Upper lobe of left lung (tissue), 6 donors: ENCODE measurements at regions not wholly inside any gene's neighbourhood (a gene's known extent, or its start where the extent isn't known, plus 50 kb on each side); places are given as distances from the start of the nearest gene placed in this dataset.
A peak's percentile ranks its signal among the peaks of the same experiment; 100 is the strongest.

Experiments
- ATAC-seq, 2 donors: fragments of 200-7000 bp; cut with Tn5 transposase; one replicate each; pipeline ENCODE4 v1.9.1; 2022; ENCODE audit warnings: mild to moderate bottlenecking in 2 of 2, moderate library complexity in 2 of 2; ENCODE audit not compliant: low FRiP score in 2 of 2
- DNase-seq, 2 donors: peaks; one replicate each; pipeline ENCODE4 v3.0.0-alpha.2; 2019 to 2020
- H3K27ac ChIP-seq, 4 donors: fragments of 200-600 bp; sonication (generic); one replicate each; pipeline ENCODE4 v1.5.1; 2016 to 2019
- H3K27me3 ChIP-seq, 4 donors: fragments of 200-600 bp; sonication (generic); one replicate each; pipeline ENCODE4 v1.5.1; 2017 to 2019
- H3K36me3 ChIP-seq, 4 donors: fragments of 200-600 bp; sonication (generic); one replicate each; pipeline ENCODE4 v1.5.1; 2016 to 2019
- H3K4me1 ChIP-seq, 4 donors: fragments of 200-600 bp; sonication (generic); one replicate each; pipeline ENCODE4 v1.5.1; 2018 to 2019
- H3K4me3 ChIP-seq, 4 donors: fragments of 200-600 bp; sonication (generic); one replicate each; pipeline ENCODE4 v1.5.1; 2017 to 2019; ENCODE audit warnings: mild to moderate bottlenecking in 2 of 4, moderate library complexity in 1 of 4
- H3K9me3 ChIP-seq, 4 donors: fragments of 200-600 bp; sonication (generic); one replicate each; pipeline ENCODE4 v1.5.1; 2018 to 2019
- CTCF ChIP-seq, 6 experiments: fragments of 450-650 bp in 4 of 6; fragments of 200-600 bp in 2 of 6; sonication (generic) in 2 of 6; IDR thresholded peaks; one replicate each; pipeline ENCODE4 v1.5.1; 2016 to 2019; ENCODE audit warnings: antibody characterized with exemption in 6 of 6
- EP300 ChIP-seq, 4 donors: sonication (generic); formaldehyde crosslinking; IDR thresholded peaks; one replicate each; pipeline ENCODE4 v1.5.1; 2017; ENCODE audit warnings: antibody characterized with exemption in 4 of 4, control low read depth in 2 of 4
- POLR2A ChIP-seq, 4 donors: fragments of 450-650 bp; IDR thresholded peaks; one replicate each; pipeline ENCODE4 v1.5.1; 2016 to 2017; ENCODE audit warnings: antibody characterized with exemption in 4 of 4, mild to moderate bottlenecking in 2 of 4
- POLR2AphosphoS5 ChIP-seq, 2 donors: sonication (generic); formaldehyde crosslinking; IDR thresholded peaks; one replicate each; pipeline ENCODE4 v1.5.1; 2017; ENCODE audit warnings: antibody characterized with exemption in 2 of 2
- WGBS, 2 donors: methylation state at CpG; one replicate each; pipeline ENCODE4 v1.1.5; 2017 to 2018; 5-methylcytosine and 5-hydroxymethylcytosine counted together
- donor health status: DM: no; HTN: no; CAD: no; lungs with moderate emphysema.
- donor health status: DM: no; HTN: yes; CAD: no; lungs with severe emphysema.

GRCh38 chr10:4186849-4187540 lies 402.0 kb upstream of the KLF6 start:
- Histone ChIP-seq H3K9me3 (no peaks in the 10 kb centered on the region), H3K4me3 (no peak overlapping the region), H3K4me1 (no peaks in the 10 kb centered on the region), H3K36me3 (no peaks in the 10 kb centered on the region), H3K27ac (no peak overlapping the region), H3K27me3 (no peaks in the 10 kb centered on the region)
- 86 to 90% methylated on average over 12 of the region's 12 CpGs for WGBS, 2 donors
- no peak for TF ChIP-seq CTCF (IDR thresholded peaks at IDR 0.05)
- no peak for TF ChIP-seq EP300 (IDR thresholded peaks at IDR 0.05)
- TF ChIP-seq POLR2AphosphoS5 (IDR thresholded peaks at IDR 0.05) = no peak
- TF ChIP-seq POLR2A (IDR thresholded peaks at IDR 0.05) = no peak
- ATAC-seq (no peak), DNase-seq (no peak)

GRCh38 chr10:4183761-4184261 lies 398.8 kb upstream of the KLF6 start:
- H3K4me3 ChIP-seq = no peak overlapping the region
- H3K27ac ChIP-seq = no peak overlapping the region
- no peaks in the 10 kb centered on the region for H3K9me3 ChIP-seq
- no peak for DNase-seq
- TF ChIP-seq POLR2A (IDR thresholded peaks at IDR 0.05) (no peak), CTCF (IDR thresholded peaks at IDR 0.05) (no peak), POLR2AphosphoS5 (IDR thresholded peaks at IDR 0.05) (no peak), EP300 (IDR thresholded peaks at IDR 0.05) (no peak)
- no peak for ATAC-seq
- 71 to 72% methylated on average over 3 of the region's 3 CpGs for WGBS, 2 donors
- no peaks in the 10 kb centered on the region for H3K36me3 ChIP-seq
- H3K27me3 ChIP-seq = no peaks in the 10 kb centered on the region
- no peaks in the 10 kb centered on the region for H3K4me1 ChIP-seq

DNA sequence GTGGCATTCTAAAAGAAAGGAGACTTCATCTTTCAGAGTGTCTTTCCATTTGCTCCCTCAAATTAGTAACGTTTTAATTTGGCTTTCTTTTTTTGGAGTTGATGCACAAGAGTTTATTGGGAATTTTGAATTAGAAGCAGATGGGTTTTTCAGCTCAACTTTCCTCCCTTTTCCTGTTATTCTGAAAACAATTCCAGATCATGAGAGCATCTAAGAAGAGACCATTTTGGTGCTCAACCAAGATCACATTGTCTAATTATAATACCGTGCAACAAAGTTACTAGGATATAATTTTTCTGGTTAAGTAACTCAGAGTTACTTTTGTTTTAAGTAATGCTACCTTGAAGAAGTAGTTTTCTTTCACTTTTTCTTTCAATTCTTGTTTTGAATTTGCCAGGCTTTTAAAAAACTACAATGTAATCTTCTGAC lies 396.6 kb upstream of the KLF6 start:
- ATAC-seq (no peak), DNase-seq (no peak)
- no peak for TF ChIP-seq EP300 (IDR thresholded peaks at IDR 0.05)
- TF ChIP-seq POLR2A (IDR thresholded peaks at IDR 0.05) = no peak
- Histone ChIP-seq H3K27me3 (no peaks in the 10 kb centered on the region), H3K36me3 (no peaks in the 10 kb centered on the region), H3K27ac (no peak overlapping the region), H3K4me3 (no peak overlapping the region), H3K9me3 (no peaks in the 10 kb centered on the region), H3K4me1 (no peaks in the 10 kb centered on the region)
- 60 to 62% methylated on average over 2 of the region's 2 CpGs for WGBS, 2 donors

- Histone ChIP-seq H3K9me3 (no peaks in the 10 kb centered on the region), H3K27me3 (no peaks in the 10 kb centered on the region), H3K4me3 (no peak overlapping the region), H3K36me3 (no peaks in the 10 kb centered on the region), H3K4me1 (no peaks in the 10 kb centered on the region), H3K27ac (no peak overlapping the region)
- DNase-seq (no peak), ATAC-seq (no peak)
- 87 to 92% methylated on average over 9 of the region's 9 CpGs for WGBS, 2 donors
- no peak for TF ChIP-seq CTCF (IDR thresholded peaks at IDR 0.05)
- TF ChIP-seq POLR2A (IDR thresholded peaks at IDR 0.05) = no peak
- no peak for TF ChIP-seq EP300 (IDR thresholded peaks at IDR 0.05)
- TF ChIP-seq POLR2AphosphoS5 (IDR thresholded peaks at IDR 0.05) = no peak
Observed at GRCh38 chr10:4181081-4181480, 396.1 kb upstream of the KLF6 start.

- WGBS, 2 donors = 82 to 86% methylated on average over 3 of the region's 3 CpGs
- Histone ChIP-seq H3K36me3 (no peaks in the 10 kb centered on the region), H3K9me3 (no peaks in the 10 kb centered on the region), H3K4me1 (no peaks in the 10 kb centered on the region), H3K4me3 (no peak overlapping the region), H3K27me3 (no peaks in the 10 kb centered on the region), H3K27ac (peak overlapping the region in 1 of 4 donors; percentile 3)
- no peak for TF ChIP-seq POLR2A (IDR thresholded peaks at IDR 0.05)
- TF ChIP-seq POLR2AphosphoS5 (IDR thresholded peaks at IDR 0.05) = no peak
- no peak for TF ChIP-seq EP300 (IDR thresholded peaks at IDR 0.05)
- TF ChIP-seq CTCF (IDR thresholded peaks at IDR 0.05) = no peak
- DNase-seq (no peak), ATAC-seq (no peak)
Observed at GRCh38 chr10:4177791-4178190, 392.8 kb upstream of the KLF6 start.
